ENCODE measurements at regions not wholly inside any gene's neighbourhood (a gene's known extent, or its start where the extent isn't known, plus 50 kb on each side); places are given as distances from the start of the nearest gene placed in this dataset.

DNA sequence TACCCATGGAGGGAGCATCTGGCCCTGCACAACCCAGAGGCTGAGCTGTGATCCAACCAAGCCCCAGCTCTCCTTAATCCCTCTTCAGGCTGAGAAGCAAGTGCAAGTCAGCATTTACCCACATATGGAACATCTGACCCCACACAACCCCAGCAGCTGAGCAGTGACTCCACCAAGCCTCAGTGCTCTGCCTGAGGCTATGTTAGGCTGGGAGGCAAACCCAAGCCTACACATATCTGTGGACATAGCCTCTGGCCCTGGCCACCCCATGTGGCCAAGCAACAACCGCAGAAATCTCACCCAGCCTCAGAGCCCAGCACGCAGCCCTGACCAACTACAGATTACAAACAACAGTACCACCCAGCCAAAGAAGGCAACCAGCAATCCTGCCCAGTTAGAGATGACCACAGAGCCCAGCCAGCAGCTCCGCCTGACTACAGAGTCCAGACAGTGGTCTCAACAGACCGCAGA lies 142.8 kb downstream of the NUAK1 start:
- WGBS: 90% methylated on average over 4 of the region's 4 CpGs
- H3K36me3 ChIP-seq: no peaks in the 10 kb centered on the region
- H3K4me3 ChIP-seq: no peak overlapping the region
- H3K27me3 ChIP-seq (replicated peaks; ENCODE audit: insufficient read depth): no peaks in the 10 kb centered on the region
- H3K9me3 ChIP-seq: no peaks in the 10 kb centered on the region
- no peak for DNase-seq (ENCODE audit: low spot score)
- intact Hi-C loops (cut with DNase I): no loop called here
- no peaks in the 10 kb centered on the region for H3K4me1 ChIP-seq (replicated peaks)
- TF ChIP-seq POLR2A (IDR thresholded peaks at IDR 0.05) (no peak), POLR2AphosphoS5 (IDR thresholded peaks at IDR 0.05) (no peak)
- TF ChIP-seq, protein P1, sequence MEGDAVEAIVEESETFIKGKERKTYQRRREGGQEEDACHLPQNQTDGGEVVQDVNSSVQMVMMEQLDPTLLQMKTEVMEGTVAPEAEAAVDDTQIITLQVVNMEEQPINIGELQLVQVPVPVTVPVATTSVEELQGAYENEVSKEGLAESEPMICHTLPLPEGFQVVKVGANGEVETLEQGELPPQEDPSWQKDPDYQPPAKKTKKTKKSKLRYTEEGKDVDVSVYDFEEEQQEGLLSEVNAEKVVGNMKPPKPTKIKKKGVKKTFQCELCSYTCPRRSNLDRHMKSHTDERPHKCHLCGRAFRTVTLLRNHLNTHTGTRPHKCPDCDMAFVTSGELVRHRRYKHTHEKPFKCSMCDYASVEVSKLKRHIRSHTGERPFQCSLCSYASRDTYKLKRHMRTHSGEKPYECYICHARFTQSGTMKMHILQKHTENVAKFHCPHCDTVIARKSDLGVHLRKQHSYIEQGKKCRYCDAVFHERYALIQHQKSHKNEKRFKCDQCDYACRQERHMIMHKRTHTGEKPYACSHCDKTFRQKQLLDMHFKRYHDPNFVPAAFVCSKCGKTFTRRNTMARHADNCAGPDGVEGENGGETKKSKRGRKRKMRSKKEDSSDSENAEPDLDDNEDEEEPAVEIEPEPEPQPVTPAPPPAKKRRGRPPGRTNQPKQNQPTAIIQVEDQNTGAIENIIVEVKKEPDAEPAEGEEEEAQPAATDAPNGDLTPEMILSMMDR (IDR thresholded peaks at IDR 0.05): no peak
- no peak overlapping the region for H3K27ac ChIP-seq

GRCh38 chr12:105998561-105998960 lies 140.2 kb downstream of the NUAK1 start:
- intact Hi-C loops (cut with DNase I): no loop called here
- Histone ChIP-seq H3K27ac (no peak overlapping the region), H3K4me1 (replicated peaks) (no peaks in the 10 kb centered on the region), H3K9me3 (no peaks in the 10 kb centered on the region), H3K36me3 (no peaks in the 10 kb centered on the region), H3K4me3 (no peak overlapping the region), H3K27me3 (replicated peaks; ENCODE audit: insufficient read depth) (no peaks in the 10 kb centered on the region)
- 81% methylated on average over 1 of the region's 1 CpG for WGBS
- TF ChIP-seq POLR2A (IDR thresholded peaks at IDR 0.05) (no peak), POLR2AphosphoS5 (IDR thresholded peaks at IDR 0.05) (no peak)
- TF ChIP-seq, protein P1 (IDR thresholded peaks at IDR 0.05): no peak
- DNase-seq (ENCODE audit: low spot score): no peak

DNA sequence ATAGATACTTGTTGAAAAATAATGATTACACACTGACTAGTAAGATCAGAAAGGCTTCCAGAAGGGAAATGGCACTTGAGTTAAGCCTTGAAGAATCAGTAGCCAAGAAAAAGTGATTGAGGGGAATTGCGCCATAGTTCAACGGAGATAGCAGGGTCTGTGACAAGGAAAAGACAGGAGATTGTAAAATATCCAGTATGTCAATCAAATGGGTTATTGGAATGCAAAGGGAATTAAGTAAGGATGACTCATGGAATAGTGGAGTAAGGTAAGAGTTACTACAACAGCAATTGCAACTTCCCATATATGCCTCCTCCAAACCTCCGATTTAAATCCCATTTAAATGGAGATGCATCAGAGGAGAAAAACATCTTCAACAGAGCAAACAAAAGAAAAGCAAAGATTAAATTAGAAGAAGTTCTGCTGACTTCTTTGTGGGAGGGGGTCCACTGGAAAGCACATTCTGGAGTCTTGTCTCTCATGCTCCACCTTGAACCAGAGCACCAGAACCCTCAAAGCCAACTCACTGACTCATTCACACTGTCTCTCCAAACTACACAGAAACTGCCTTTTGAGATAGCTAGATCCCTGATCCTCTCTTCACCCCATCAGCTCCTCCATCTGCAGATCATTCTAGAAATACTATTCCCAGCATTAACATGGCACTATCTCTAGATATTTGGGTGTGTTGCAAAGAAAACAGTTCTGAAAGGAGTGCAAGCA lies 138.2 kb downstream of the NUAK1 start:
- Histone ChIP-seq H3K36me3 (no peaks in the 10 kb centered on the region), H3K9me3 (no peaks in the 10 kb centered on the region), H3K27ac (no peak overlapping the region), H3K27me3 (replicated peaks; ENCODE audit: insufficient read depth) (no peaks in the 10 kb centered on the region), H3K4me3 (no peak overlapping the region), H3K4me1 (replicated peaks) (no peaks in the 10 kb centered on the region)
- TF ChIP-seq, protein P1 (IDR thresholded peaks at IDR 0.05): no peak
- no peak for TF ChIP-seq POLR2A (IDR thresholded peaks at IDR 0.05)
- TF ChIP-seq POLR2AphosphoS5 (IDR thresholded peaks at IDR 0.05): no peak
- DNase-seq (ENCODE audit: low spot score): no peak
- intact Hi-C loops (cut with DNase I): no loop called here
- WGBS: 94% methylated on average over 3 of the region's 3 CpGs

DNA sequence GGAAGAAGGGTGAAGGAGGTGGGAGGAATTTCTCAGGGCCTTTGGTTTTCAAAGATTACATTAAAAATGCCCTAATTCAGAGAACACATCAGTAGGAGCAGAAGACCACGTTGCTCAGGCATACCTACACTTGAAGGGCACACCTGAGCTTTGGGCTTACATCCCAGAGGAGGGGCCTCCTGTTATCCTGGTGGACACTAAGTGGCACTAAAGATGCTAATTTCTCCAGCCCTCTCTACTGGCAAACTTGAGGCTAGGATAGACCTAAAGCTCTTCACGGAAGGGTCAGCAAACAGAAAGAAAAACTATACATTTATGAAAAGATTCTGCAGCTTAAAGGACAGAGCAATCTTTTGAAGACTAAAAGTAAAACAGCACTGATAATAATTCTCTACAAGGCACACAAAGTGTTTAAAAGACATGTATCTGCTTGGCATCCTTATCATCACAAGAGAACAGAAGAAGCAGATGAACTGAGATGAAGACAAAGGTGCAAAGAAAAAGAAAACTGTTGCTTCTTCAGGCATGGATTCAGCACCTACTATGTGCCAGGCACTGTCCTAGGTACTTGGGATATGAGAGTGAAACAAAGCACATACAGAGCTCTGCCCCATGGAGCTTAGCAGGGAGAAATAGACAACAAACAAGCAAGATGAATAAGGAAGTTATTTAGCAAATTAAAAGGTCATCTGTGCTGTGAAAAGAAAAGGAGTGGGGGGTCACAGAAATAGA lies 137.5 kb downstream of the NUAK1 start:
- no peaks in the 10 kb centered on the region for H3K36me3 ChIP-seq
- H3K27me3 ChIP-seq (replicated peaks; ENCODE audit: insufficient read depth): no peaks in the 10 kb centered on the region
- DNase-seq (ENCODE audit: low spot score): no peak
- H3K4me3 ChIP-seq: no peak overlapping the region
- TF ChIP-seq POLR2A (IDR thresholded peaks at IDR 0.05) (no peak), POLR2AphosphoS5 (IDR thresholded peaks at IDR 0.05) (no peak)
- TF ChIP-seq, protein P1 (IDR thresholded peaks at IDR 0.05): no peak
- intact Hi-C loops (cut with DNase I): no loop called here
- no peaks in the 10 kb centered on the region for H3K4me1 ChIP-seq (replicated peaks)
- no peaks in the 10 kb centered on the region for H3K9me3 ChIP-seq
- H3K27ac ChIP-seq: no peak overlapping the region
- 86% methylated on average over 2 of the region's 2 CpGs for WGBS
